HepG2 (cell line): ENCODE measurements at regions not wholly inside any gene's neighbourhood (a gene's known extent, or its start where the extent isn't known, plus 50 kb on each side); places are given as distances from the start of the nearest gene placed in this dataset.

ENCODE experiments used
- ATAC-seq: fragments of 200-7000 bp; cut with Tn5 transposase; 3 replicates; pipeline ENCODE4 v1.9.1; 2020; ENCODE audit warnings: mild to moderate bottlenecking, moderate library complexity
- BruUV-seq: library from RNA; stranded (reverse); fragments of 400-500 nt; replicated peaks from 2 replicates; lab custom pipeline; 2021; lab: Mats Ljungman, UMichigan
- CTCF ChIA-PET: fragments of 300-600 bp; formaldehyde crosslinking; extraction: SDS; loops from one replicate; lab custom pipeline; 2021; ENCODE audit warnings: low total read pairs, inconsistent platforms, low intra/inter-chr PET ratio; lab: Yijun Ruan, JAX
- POLR2A ChIA-PET: fragments of 350-600 bp; sonication (Branson Sonifier 250); formaldehyde crosslinking; loops from one replicate; lab custom pipeline; 2020; ENCODE audit warnings: antibody characterized with exemption, inconsistent platforms; lab: Yijun Ruan, JAX
- DNase-seq: peaks from one replicate; pipeline ENCODE4 v3.0.0-alpha.2; 2015; ENCODE audit warnings: low spot score
- FAIRE-seq: peaks from 3 replicates; lab custom pipeline; 2011; peaks lifted over from hg19 to GRCh38; lab: Jason Lieb, UNC
- H2AFZ ChIP-seq: one replicate; pipeline ENCODE4 v1.6.1; 2011; ENCODE audit warnings: low read length, inconsistent platforms
- H3K27ac ChIP-seq: fragments of 300-600 bp; 3 replicates; pipeline ENCODE4 v1.8.0; 2011; ENCODE audit warnings: mixed run types, mild to moderate bottlenecking, mixed read lengths, low read length, inconsistent platforms; ENCODE audit not compliant: insufficient read depth; ENCODE audit errors: extremely low read length
- H3K27me3 ChIP-seq, 2 experiments: fragments of 200-600 bp in 1 of 2; 2 replicates in 1 of 2; 3 replicates in 1 of 2; pipeline versions ENCODE4 v1.6.0 to v1.8.0; 2011; ENCODE audit warnings: low read length in 2 of 2, mild to moderate bottlenecking in 2 of 2, moderate library complexity in 2 of 2, inconsistent platforms in 1 of 2; ENCODE audit not compliant: insufficient read depth in 2 of 2, control insufficient read depth in 1 of 2
- H3K36me3 ChIP-seq, 2 experiments: fragments of 200-600 bp in 1 of 2; replicated peaks in 1 of 2; 2 replicates in 1 of 2; 3 replicates in 1 of 2; pipeline versions ENCODE4 v1.5.1 to v1.8.0; 2011; ENCODE audit warnings: low read length in 2 of 2, inconsistent platforms in 1 of 2; ENCODE audit not compliant: insufficient read depth in 2 of 2, control insufficient read depth in 1 of 2
- H3K4me1 ChIP-seq: 2 replicates; pipeline ENCODE4 v1.5.1; 2012; ENCODE audit warnings: low read length, inconsistent platforms; ENCODE audit not compliant: insufficient read depth
- H3K4me2 ChIP-seq: 2 replicates; pipeline ENCODE4 v1.6.0; 2011; ENCODE audit warnings: low read depth, low read length, inconsistent platforms
- H3K4me3 ChIP-seq, 3 experiments: fragments of 200-600 bp in 1 of 3; sonication (generic), shearing (Covaris generic) in 1 of 3; replicated peaks in 1 of 3; 2 replicates each; pipeline ENCODE4 v1.5.1; 2011 to 2016; ENCODE audit warnings: low read length in 3 of 3, inconsistent platforms in 2 of 3, low read depth in 2 of 3, mild to moderate bottlenecking in 2 of 3, control low read depth in 1 of 3, mixed read lengths in 1 of 3; ENCODE audit not compliant: insufficient read depth in 1 of 3
- H3K79me2 ChIP-seq: one replicate; pipeline ENCODE4 v1.6.1; 2011; ENCODE audit warnings: low read length, inconsistent platforms; ENCODE audit not compliant: insufficient read depth
- H3K9ac ChIP-seq: 2 replicates; pipeline ENCODE4 v1.6.0; 2011; ENCODE audit warnings: mild to moderate bottlenecking, low read depth, low read length, inconsistent platforms; ENCODE audit not compliant: insufficient read depth
- H3K9me3 ChIP-seq: 2 replicates; pipeline ENCODE4 v1.5.1; 2012; ENCODE audit warnings: mild to moderate bottlenecking, low read length
- H4K20me1 ChIP-seq: 2 replicates; pipeline ENCODE4 v1.6.0; 2011; ENCODE audit warnings: inconsistent platforms, mild to moderate bottlenecking, low read length, moderate library complexity; ENCODE audit not compliant: insufficient read depth
- CHD4 ChIP-seq: fragments of 200-600 bp; sonication (generic); IDR thresholded peaks from 2 replicates; pipeline ENCODE4 v1.7.0; 2017; ENCODE audit warnings: mild to moderate bottlenecking, low read length, borderline replicate concordance
- ISL2 ChIP-seq: sonication (generic); formaldehyde crosslinking; IDR thresholded peaks from 2 replicates; pipeline ENCODE4 v1.5.0; 2020; ENCODE audit warnings: missing genetic modification reagents
- KDM5A ChIP-seq: fragments of 200-600 bp; sonication (generic); IDR thresholded peaks from 2 replicates; pipeline ENCODE4 v1.7.0; 2018; ENCODE audit warnings: antibody characterized with exemption, mild to moderate bottlenecking, low read length, borderline replicate concordance
- LRRFIP1 ChIP-seq: sonication (generic); formaldehyde crosslinking; conservative IDR thresholded peaks from 2 replicates; pipeline ENCODE4 v1.4.0; 2020; ENCODE audit warnings: missing genetic modification reagents
- NR1H2 ChIP-seq: sonication (generic); formaldehyde crosslinking; IDR thresholded peaks from 2 replicates; pipeline ENCODE4 v1.8.1; 2022; ENCODE audit warnings: low read depth, missing genetic modification reagents, borderline replicate concordance
- POLR2A ChIP-seq, 2 experiments: IDR thresholded peaks; 2 replicates each; pipeline ENCODE4 v1.6.1; 2011; ENCODE audit warnings: low read depth in 2 of 2, low read length in 2 of 2, mild to moderate bottlenecking in 1 of 2, moderate library complexity in 1 of 2; ENCODE audit not compliant: insufficient read depth in 1 of 2
- TBX2 ChIP-seq: sonication (generic); formaldehyde crosslinking; IDR thresholded peaks from 2 replicates; pipeline ENCODE4 v1.5.0; 2020; ENCODE audit warnings: missing genetic modification reagents, mild to moderate bottlenecking, borderline replicate concordance
- TP53 ChIP-seq: sonication (generic); formaldehyde crosslinking; conservative IDR thresholded peaks from 2 replicates; pipeline ENCODE4 v1.4.0; 2020; ENCODE audit warnings: missing genetic modification reagents
- ZBTB39 ChIP-seq: sonication (generic); formaldehyde crosslinking; IDR thresholded peaks from 2 replicates; pipeline ENCODE4 v1.5.0; 2020; ENCODE audit warnings: missing genetic modification reagents
- ZBTB7B ChIP-seq: sonication (generic); formaldehyde crosslinking; IDR thresholded peaks from 2 replicates; pipeline ENCODE4 v1.4.0; 2020; ENCODE audit warnings: missing genetic modification reagents
- ZNF138 ChIP-seq: sonication (generic); formaldehyde crosslinking; IDR thresholded peaks from 2 replicates; pipeline ENCODE4 v1.5.0; 2020; ENCODE audit warnings: mild to moderate bottlenecking, low read depth, missing genetic modification reagents
- ZNF570 ChIP-seq: sonication (generic); formaldehyde crosslinking; IDR thresholded peaks from 2 replicates; pipeline ENCODE4 v1.4.0; 2020; ENCODE audit warnings: mild to moderate bottlenecking, missing genetic modification reagents, borderline replicate concordance
- ZNF672 ChIP-seq: sonication (generic); formaldehyde crosslinking; IDR thresholded peaks from 2 replicates; pipeline ENCODE4 v1.8.1; 2022; ENCODE audit warnings: missing genetic modification reagents
- ZNF687 ChIP-seq: sonication (generic); formaldehyde crosslinking; IDR thresholded peaks from 2 replicates; pipeline ENCODE4 v1.5.1; 2020; ENCODE audit warnings: mild to moderate bottlenecking, missing genetic modification reagents, moderate library complexity
- WGBS: methylation state at CpG from one replicate; pipeline ENCODE4 v1.1.6; 2017; ENCODE audit warnings: low lambda C conversion rate; 5-methylcytosine and 5-hydroxymethylcytosine counted together
- in situ Hi-C: cut with HindIII; loops from 2 replicates; pipeline ENCODE4 v1.10.0; 2017; ENCODE audit warnings: low pct_unique_long_range_greater_than_20kb; ENCODE audit not compliant: extremely low pct_ligation_motif_present
- intact Hi-C: fragments of 100-400 bp; cut with micrococcal nuclease; formaldehyde crosslinking; loops from one replicate; pipeline ENCODE4 v1.10.0; 2022; ENCODE audit not compliant: unreplicated experiment

GRCh38 chr21:28604946-28605537, 387.6 kb downstream of the LTN1 start:
- DNase-seq, result no peak
- ChIA-PET POLR2A (no interaction called here), CTCF (no interaction called here)
- in situ Hi-C loops, result no loop called here
- intact Hi-C loops, result no loop called here
- H3K4me3 ChIP-seq, result no peak overlapping the region
- H3K79me2 ChIP-seq, result no peaks in the 10 kb centered on the region
- no peak for ATAC-seq
- no TSS peak for BruUV-seq
- H3K9ac ChIP-seq, result no peak overlapping the region
- H3K27ac ChIP-seq, result no peak overlapping the region
- no peak for TF ChIP-seq ISL2 (CRISPR knock-in tag)
- no peak for TF ChIP-seq KDM5A
- TF ChIP-seq ZNF570 (CRISPR knock-in tag), result no peak
- no peak for TF ChIP-seq NR1H2 (CRISPR knock-in tag)
- no peak for TF ChIP-seq ZNF672 (CRISPR knock-in tag)
- no peak for TF ChIP-seq ZNF687 (CRISPR knock-in tag)
- TF ChIP-seq POLR2A (IDR thresholded peaks at IDR 0.05; ENCODE audit: insufficient read depth in 1 of 2, low read depth in 2 of 2, low read length in 2 of 2), result no peak
- TF ChIP-seq ZBTB39 (CRISPR knock-in tag), result no peak
- no peak for TF ChIP-seq TBX2 (CRISPR knock-in tag)
- no peak for TF ChIP-seq CHD4
- no peak for TF ChIP-seq ZBTB7B (CRISPR knock-in tag)
- no peak for TF ChIP-seq ZNF138 (CRISPR knock-in tag)
- no peak for TF ChIP-seq LRRFIP1 (CRISPR knock-in tag)
- TF ChIP-seq TP53 (CRISPR knock-in tag), result no peak
- 42% methylated on average over 3 of the region's 3 CpGs for WGBS
- no peak overlapping the region for H2AFZ ChIP-seq
- no peaks in the 10 kb centered on the region for H3K4me1 ChIP-seq
- FAIRE-seq, result no peak
- no peaks in the 10 kb centered on the region for H3K36me3 ChIP-seq
- no peaks in the 10 kb centered on the region for H3K27me3 ChIP-seq
- H3K9me3 ChIP-seq, result peaks cover 70% of the 10 kb centered on the region
- H4K20me1 ChIP-seq, result no peaks in the 10 kb centered on the region
- H3K4me2 ChIP-seq, result no peak overlapping the region
